Natural killer cell treated with Interleukin-12 subunit alpha and Interleukin-12 subunit beta and Interleukin-15 and Interleukin-18, amount 100 ng/mL, for 72 hours (primary cell): ENCODE measurements at regions not wholly inside any gene's neighbourhood (a gene's known extent, or its start where the extent isn't known, plus 50 kb on each side); places are given as distances from the start of the nearest gene placed in this dataset.

Source experiments
- ATAC-seq, 2 donors: fragments of 150-1000 bp; cut with Tn5 transposase in 1 of 2; sonication (Bioruptor Pico), chemical (Tn5 transposase) in 1 of 2; 2 replicates each; pipeline ENCODE4 v1.10.0; 2021
- DNase-seq: peaks from one replicate; pipeline ENCODE4 v3.0.0; 2022; ENCODE audit warnings: low spot score
- H3K27ac Mint-ChIP-seq, 2 donors: 1 replicate in 1 of 2; 2 replicates in 1 of 2; pipeline ENCODE4 v1.8.0; 2022; ENCODE audit warnings: mixed read lengths in 2 of 2, mild to moderate bottlenecking in 1 of 2, moderate library complexity in 1 of 2
- H3K27me3 Mint-ChIP-seq, 2 donors: 1 replicate in 1 of 2; 2 replicates in 1 of 2; pipeline ENCODE4 v1.8.0; 2022; ENCODE audit warnings: mixed read lengths in 2 of 2
- H3K36me3 Mint-ChIP-seq: one replicate; pipeline ENCODE4 v1.8.0; 2022; ENCODE audit warnings: mixed read lengths
- H3K4me1 Mint-ChIP-seq, 2 donors: 1 replicate in 1 of 2; 2 replicates in 1 of 2; pipeline ENCODE4 v1.8.0; 2022; ENCODE audit warnings: low read depth in 2 of 2, mixed read lengths in 2 of 2, mild to moderate bottlenecking in 1 of 2
- H3K4me3 Mint-ChIP-seq: one replicate; pipeline ENCODE4 v1.8.0; 2022; ENCODE audit warnings: mixed read lengths
- H3K9me3 Mint-ChIP-seq: 2 replicates; pipeline ENCODE4 v1.8.0; 2022; ENCODE audit warnings: mixed read lengths

DNA sequence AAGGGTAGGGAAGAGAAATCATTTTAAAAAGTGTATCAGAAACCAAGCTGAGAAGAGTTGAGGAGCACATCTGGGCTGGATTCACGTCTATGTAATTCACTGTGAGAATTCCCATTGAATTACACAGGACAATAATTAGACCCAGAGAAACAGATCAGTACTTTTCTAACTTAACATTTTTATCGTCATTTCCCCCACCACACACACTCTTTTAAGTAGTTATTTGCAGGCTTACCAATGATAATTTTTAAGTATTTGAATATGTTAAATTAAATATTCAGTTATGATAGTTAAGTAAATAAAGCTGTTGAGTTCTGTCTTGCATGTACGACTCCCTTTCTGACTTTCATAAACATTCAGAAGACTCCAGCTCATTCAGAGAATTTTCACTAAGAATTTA lies 165.4 kb upstream of the PITX2 start:
- ATAC-seq: no peak
- Mint-ChIP-seq H3K4me1 (no peaks in the 10 kb centered on the region), H3K27me3 (no peaks in the 10 kb centered on the region)

GRCh38 chr4:110792036-110792435 lies 169.2 kb upstream of the PITX2 start:
- ATAC-seq: no peak
- Mint-ChIP-seq H3K27me3 (no peaks in the 10 kb centered on the region), H3K27ac (no peak overlapping the region), H3K36me3 (no peaks in the 10 kb centered on the region), H3K4me3 (no peak overlapping the region), H3K4me1 (no peaks in the 10 kb centered on the region), H3K9me3 (peaks cover 13% of the 10 kb centered on the region)
- DNase-seq: no peak

More for the DNA sequence above, 165.4 kb upstream of the PITX2 start:
- DNase-seq: no peak
- H3K9me3 Mint-ChIP-seq: peaks cover 17% of the 10 kb centered on the region
- no peaks in the 10 kb centered on the region for H3K36me3 Mint-ChIP-seq
- H3K27ac Mint-ChIP-seq: no peak overlapping the region
- no peak overlapping the region for H3K4me3 Mint-ChIP-seq

- H3K4me3 Mint-ChIP-seq: no peak overlapping the region
- H3K4me1 Mint-ChIP-seq: no peaks in the 10 kb centered on the region
- DNase-seq (no peak), ATAC-seq (no peak)
- no peaks in the 10 kb centered on the region for H3K36me3 Mint-ChIP-seq
- H3K27ac Mint-ChIP-seq: no peak overlapping the region
- H3K27me3 Mint-ChIP-seq: no peaks in the 10 kb centered on the region
- peaks cover 13% of the 10 kb centered on the region for H3K9me3 Mint-ChIP-seq
These were observed 170.5 kb upstream of the PITX2 start for GRCh38 chr4:110793381-110793801.

GRCh38 chr4:110793890-110794554 lies 171.1 kb upstream of the PITX2 start:
- no peaks in the 10 kb centered on the region for H3K27me3 Mint-ChIP-seq

GRCh38 chr4:110795971-110796370 lies 173.1 kb upstream of the PITX2 start:
- ATAC-seq: no peak
- Mint-ChIP-seq H3K4me1 (no peaks in the 10 kb centered on the region), H3K9me3 (peaks cover 14% of the 10 kb centered on the region), H3K27ac (no peak overlapping the region), H3K36me3 (no peaks in the 10 kb centered on the region), H3K27me3 (no peaks in the 10 kb centered on the region), H3K4me3 (no peak overlapping the region)
- no peak for DNase-seq

More at GRCh38 chr4:110793890-110794554, 171.1 kb upstream of the PITX2 start:
- no peak for DNase-seq
- Mint-ChIP-seq H3K36me3 (no peaks in the 10 kb centered on the region), H3K27ac (no peak overlapping the region), H3K4me1 (no peaks in the 10 kb centered on the region), H3K9me3 (peaks cover 16% of the 10 kb centered on the region), H3K4me3 (no peak overlapping the region)
- no peak for ATAC-seq

- no peak for DNase-seq
- Mint-ChIP-seq H3K27ac (no peak overlapping the region), H3K36me3 (no peaks in the 10 kb centered on the region), H3K9me3 (peaks cover 15% of the 10 kb centered on the region), H3K27me3 (no peaks in the 10 kb centered on the region), H3K4me3 (no peak overlapping the region), H3K4me1 (no peaks in the 10 kb centered on the region)
- no peak for ATAC-seq
These were observed 174.6 kb upstream of the PITX2 start for GRCh38 chr4:110797486-110797885.

- no peak overlapping the region for H3K4me3 Mint-ChIP-seq
- no peaks in the 10 kb centered on the region for H3K36me3 Mint-ChIP-seq
- DNase-seq (no peak), ATAC-seq (no peak)
- H3K9me3 Mint-ChIP-seq: peaks cover 11% of the 10 kb centered on the region
- H3K27me3 Mint-ChIP-seq: no peaks in the 10 kb centered on the region
- H3K27ac Mint-ChIP-seq: no peak overlapping the region
- H3K4me1 Mint-ChIP-seq: no peaks in the 10 kb centered on the region
These were observed 175.8 kb upstream of the PITX2 start for GRCh38 chr4:110798687-110799086.

GRCh38 chr4:110799211-110799610 lies 176.3 kb upstream of the PITX2 start:
- H3K27me3 Mint-ChIP-seq: no peaks in the 10 kb centered on the region

GRCh38 chr4:110801591-110801990 lies 178.7 kb upstream of the PITX2 start:
- Mint-ChIP-seq H3K27me3 (no peaks in the 10 kb centered on the region), H3K4me3 (no peak overlapping the region), H3K4me1 (no peaks in the 10 kb centered on the region), H3K27ac (no peak overlapping the region), H3K36me3 (no peaks in the 10 kb centered on the region), H3K9me3 (peaks cover 11% of the 10 kb centered on the region)
- DNase-seq: no peak
- no peak for ATAC-seq

More at GRCh38 chr4:110799211-110799610, 176.3 kb upstream of the PITX2 start:
- Mint-ChIP-seq H3K4me1 (no peaks in the 10 kb centered on the region), H3K36me3 (no peaks in the 10 kb centered on the region), H3K9me3 (peaks cover 11% of the 10 kb centered on the region), H3K27ac (no peak overlapping the region), H3K4me3 (no peak overlapping the region)
- ATAC-seq (no peak), DNase-seq (no peak)

DNA sequence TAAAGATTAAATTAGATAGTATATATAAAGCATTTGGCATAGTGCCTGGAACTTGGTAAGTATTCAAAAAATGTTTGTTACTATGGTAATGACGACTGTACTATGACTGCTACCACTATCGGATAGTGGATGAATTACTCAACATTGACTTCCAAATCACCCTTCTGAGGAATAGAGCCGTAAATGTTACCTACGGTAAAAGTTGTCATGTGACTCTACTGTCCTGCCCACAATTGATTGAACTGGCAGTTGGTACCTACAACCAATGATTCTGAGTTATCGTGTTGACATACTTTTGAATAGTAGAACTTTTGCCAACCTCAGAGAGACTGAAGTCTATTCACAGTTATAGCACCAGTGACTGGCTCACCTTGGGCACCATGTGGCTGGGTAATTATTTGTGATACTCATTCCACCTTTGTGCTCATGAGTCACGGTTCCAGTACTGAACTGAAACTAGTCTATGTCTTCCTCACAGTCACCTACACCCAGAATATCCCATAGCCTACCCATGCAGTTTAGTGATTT lies 185.5 kb upstream of the PITX2 start:
- ATAC-seq: no peak
- Mint-ChIP-seq H3K9me3 (peaks cover 4% of the 10 kb centered on the region), H3K4me1 (no peaks in the 10 kb centered on the region), H3K27me3 (no peaks in the 10 kb centered on the region), H3K4me3 (no peak overlapping the region), H3K36me3 (no peaks in the 10 kb centered on the region), H3K27ac (no peak overlapping the region)
- DNase-seq: no peak

DNA sequence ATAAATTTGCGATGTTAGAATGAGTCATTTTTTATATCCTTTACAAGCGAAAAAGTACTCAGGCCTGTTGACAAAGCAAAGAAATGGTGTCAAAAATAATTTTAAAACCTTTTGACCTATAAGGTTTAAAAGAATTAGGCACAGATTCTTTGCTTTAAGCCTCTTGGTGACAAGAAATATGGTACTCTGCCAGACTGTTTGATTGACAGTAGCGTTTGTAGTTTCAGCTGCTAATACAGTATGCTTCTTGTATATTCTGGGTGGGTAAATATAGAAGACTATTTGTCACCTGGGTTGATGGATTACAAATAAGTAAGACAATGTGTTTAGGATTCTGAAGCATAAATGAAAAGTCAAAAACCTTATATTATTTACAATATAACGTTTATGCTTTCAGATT lies 193.1 kb upstream of the PITX2 start:
- Mint-ChIP-seq H3K4me3 (no peak overlapping the region), H3K27ac (no peak overlapping the region), H3K4me1 (no peaks in the 10 kb centered on the region), H3K27me3 (no peaks in the 10 kb centered on the region), H3K9me3 (peaks cover 13% of the 10 kb centered on the region), H3K36me3 (no peaks in the 10 kb centered on the region)
- DNase-seq (no peak), ATAC-seq (no peak)

- DNase-seq: no peak
- H3K4me3 Mint-ChIP-seq: no peak overlapping the region
- H3K27me3 Mint-ChIP-seq: no peaks in the 10 kb centered on the region
- no peak for ATAC-seq
- H3K4me1 Mint-ChIP-seq: no peaks in the 10 kb centered on the region
- H3K9me3 Mint-ChIP-seq: peaks cover 13% of the 10 kb centered on the region
- H3K36me3 Mint-ChIP-seq: no peaks in the 10 kb centered on the region
- H3K27ac Mint-ChIP-seq: no peak overlapping the region
These were observed 193.5 kb upstream of the PITX2 start for GRCh38 chr4:110816367-110816766.

DNA sequence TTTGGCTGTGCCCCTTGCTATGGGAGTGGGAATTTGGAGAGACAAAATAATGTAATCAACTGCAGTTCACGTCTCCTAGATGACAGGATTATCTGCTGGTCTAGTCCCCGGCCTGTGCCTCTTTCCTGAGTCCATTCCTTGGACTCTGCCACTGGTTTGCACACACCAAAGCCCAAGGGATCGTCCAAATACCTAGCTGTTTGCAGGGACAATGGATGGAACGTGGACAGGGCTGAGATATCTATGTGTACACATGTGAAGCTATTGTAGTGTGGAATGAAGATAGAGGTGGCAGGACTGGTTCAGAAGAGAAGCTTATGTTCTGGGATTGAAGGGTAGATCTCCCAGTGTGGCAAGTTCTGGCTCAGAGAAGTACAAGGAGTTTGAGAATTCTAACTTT lies 198.3 kb upstream of the PITX2 start:
- Mint-ChIP-seq H3K9me3 (peaks cover 8% of the 10 kb centered on the region), H3K36me3 (no peaks in the 10 kb centered on the region), H3K27ac (no peak overlapping the region), H3K27me3 (no peaks in the 10 kb centered on the region), H3K4me3 (no peak overlapping the region), H3K4me1 (no peaks in the 10 kb centered on the region)
- ATAC-seq: no peak
- no peak for DNase-seq

- no peaks in the 10 kb centered on the region for H3K4me1 Mint-ChIP-seq
These were observed 200.4 kb upstream of the PITX2 start for GRCh38 chr4:110823251-110823650.

DNA sequence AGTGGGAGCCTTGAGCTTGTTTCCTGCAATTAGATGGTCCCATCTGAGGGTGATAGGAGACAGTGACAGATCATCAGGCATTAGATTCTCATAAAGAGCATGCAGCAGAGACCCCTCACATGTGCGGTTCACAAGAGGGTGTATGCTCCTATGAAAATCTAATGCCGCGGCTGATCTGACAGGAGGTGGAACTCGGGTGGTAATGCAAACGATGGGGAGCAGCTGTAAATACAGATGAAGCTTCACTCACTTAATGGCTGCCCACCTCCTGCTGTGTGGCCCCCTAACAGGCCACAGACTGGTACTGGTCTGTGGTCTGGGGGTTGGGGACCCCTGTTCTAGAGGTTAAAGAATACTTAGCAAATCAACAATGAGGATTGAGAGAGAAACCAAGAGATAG lies 201.5 kb upstream of the PITX2 start:
- Mint-ChIP-seq H3K9me3 (peaks cover 8% of the 10 kb centered on the region), H3K27me3 (no peaks in the 10 kb centered on the region), H3K4me3 (no peak overlapping the region), H3K27ac (no peak overlapping the region), H3K36me3 (no peaks in the 10 kb centered on the region), H3K4me1 (no peaks in the 10 kb centered on the region)
- ATAC-seq (no peak), DNase-seq (no peak)

More at GRCh38 chr4:110823251-110823650, 200.4 kb upstream of the PITX2 start:
- no peak for DNase-seq
- Mint-ChIP-seq H3K27me3 (no peaks in the 10 kb centered on the region), H3K9me3 (peaks cover 8% of the 10 kb centered on the region), H3K4me3 (no peak overlapping the region), H3K27ac (no peak overlapping the region), H3K36me3 (no peaks in the 10 kb centered on the region)
- ATAC-seq: no peak
